ENCODE measurements at regions not wholly inside any gene's neighbourhood (a gene's known extent, or its start where the extent isn't known, plus 50 kb on each side); places are given as distances from the start of the nearest gene placed in this dataset.

- TF ChIP-seq, protein P1, sequence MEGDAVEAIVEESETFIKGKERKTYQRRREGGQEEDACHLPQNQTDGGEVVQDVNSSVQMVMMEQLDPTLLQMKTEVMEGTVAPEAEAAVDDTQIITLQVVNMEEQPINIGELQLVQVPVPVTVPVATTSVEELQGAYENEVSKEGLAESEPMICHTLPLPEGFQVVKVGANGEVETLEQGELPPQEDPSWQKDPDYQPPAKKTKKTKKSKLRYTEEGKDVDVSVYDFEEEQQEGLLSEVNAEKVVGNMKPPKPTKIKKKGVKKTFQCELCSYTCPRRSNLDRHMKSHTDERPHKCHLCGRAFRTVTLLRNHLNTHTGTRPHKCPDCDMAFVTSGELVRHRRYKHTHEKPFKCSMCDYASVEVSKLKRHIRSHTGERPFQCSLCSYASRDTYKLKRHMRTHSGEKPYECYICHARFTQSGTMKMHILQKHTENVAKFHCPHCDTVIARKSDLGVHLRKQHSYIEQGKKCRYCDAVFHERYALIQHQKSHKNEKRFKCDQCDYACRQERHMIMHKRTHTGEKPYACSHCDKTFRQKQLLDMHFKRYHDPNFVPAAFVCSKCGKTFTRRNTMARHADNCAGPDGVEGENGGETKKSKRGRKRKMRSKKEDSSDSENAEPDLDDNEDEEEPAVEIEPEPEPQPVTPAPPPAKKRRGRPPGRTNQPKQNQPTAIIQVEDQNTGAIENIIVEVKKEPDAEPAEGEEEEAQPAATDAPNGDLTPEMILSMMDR (IDR thresholded peaks at IDR 0.05; ENCODE audit: poor library complexity, severe bottlenecking), result no peak
- TF ChIP-seq MXI1 (conservative IDR thresholded peaks at IDR 0.05; ENCODE audit: poor library complexity, severe bottlenecking) (no peak), POLR2AphosphoS5 (IDR thresholded peaks at IDR 0.05) (no peak), TAF1 (IDR thresholded peaks at IDR 0.05; ENCODE audit: low read depth) (no peak), EZH2 (IDR thresholded peaks at IDR 0.05; ENCODE audit: borderline replicate concordance, insufficient read depth, low read length, poor library complexity, severe bottlenecking) (no peak), EP300 (conservative IDR thresholded peaks at IDR 0.05; ENCODE audit: poor library complexity, severe bottlenecking) (no peak), RAD21 (conservative IDR thresholded peaks at IDR 0.05) (no peak)
- TF ChIP-seq, protein P2, sequence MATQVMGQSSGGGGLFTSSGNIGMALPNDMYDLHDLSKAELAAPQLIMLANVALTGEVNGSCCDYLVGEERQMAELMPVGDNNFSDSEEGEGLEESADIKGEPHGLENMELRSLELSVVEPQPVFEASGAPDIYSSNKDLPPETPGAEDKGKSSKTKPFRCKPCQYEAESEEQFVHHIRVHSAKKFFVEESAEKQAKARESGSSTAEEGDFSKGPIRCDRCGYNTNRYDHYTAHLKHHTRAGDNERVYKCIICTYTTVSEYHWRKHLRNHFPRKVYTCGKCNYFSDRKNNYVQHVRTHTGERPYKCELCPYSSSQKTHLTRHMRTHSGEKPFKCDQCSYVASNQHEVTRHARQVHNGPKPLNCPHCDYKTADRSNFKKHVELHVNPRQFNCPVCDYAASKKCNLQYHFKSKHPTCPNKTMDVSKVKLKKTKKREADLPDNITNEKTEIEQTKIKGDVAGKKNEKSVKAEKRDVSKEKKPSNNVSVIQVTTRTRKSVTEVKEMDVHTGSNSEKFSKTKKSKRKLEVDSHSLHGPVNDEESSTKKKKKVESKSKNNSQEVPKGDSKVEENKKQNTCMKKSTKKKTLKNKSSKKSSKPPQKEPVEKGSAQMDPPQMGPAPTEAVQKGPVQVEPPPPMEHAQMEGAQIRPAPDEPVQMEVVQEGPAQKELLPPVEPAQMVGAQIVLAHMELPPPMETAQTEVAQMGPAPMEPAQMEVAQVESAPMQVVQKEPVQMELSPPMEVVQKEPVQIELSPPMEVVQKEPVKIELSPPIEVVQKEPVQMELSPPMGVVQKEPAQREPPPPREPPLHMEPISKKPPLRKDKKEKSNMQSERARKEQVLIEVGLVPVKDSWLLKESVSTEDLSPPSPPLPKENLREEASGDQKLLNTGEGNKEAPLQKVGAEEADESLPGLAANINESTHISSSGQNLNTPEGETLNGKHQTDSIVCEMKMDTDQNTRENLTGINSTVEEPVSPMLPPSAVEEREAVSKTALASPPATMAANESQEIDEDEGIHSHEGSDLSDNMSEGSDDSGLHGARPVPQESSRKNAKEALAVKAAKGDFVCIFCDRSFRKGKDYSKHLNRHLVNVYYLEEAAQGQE (IDR thresholded peaks at IDR 0.05; ENCODE audit: borderline replicate concordance), result no peak
Measured at GRCh38 chr1:221053889-221054288, 174.6 kb downstream of the HLX start.
